ENCODE measurements at regions not wholly inside any gene's neighbourhood (a gene's known extent, or its start where the extent isn't known, plus 50 kb on each side); places are given as distances from the start of the nearest gene placed in this dataset.

- DNase-seq (ENCODE audit: low spot score) = no peak
- intact Hi-C loops (cut with DNase I) = no loop called here
These were observed 367.1 kb downstream of the CSNK1G3 start for GRCh38 chr5:123879071-123879470.

GRCh38 chr5:123876276-123876790 is 364.4 kb downstream of the CSNK1G3 start:
- DNase-seq (ENCODE audit: low spot score) = no peak

GRCh38 chr5:123875561-123876275 is 363.7 kb downstream of the CSNK1G3 start:
- intact Hi-C loops (cut with DNase I) = loop anchor here (2.0 kb wide), 1 partner anchor 61 kb away; no protein-coding TSS in a partner anchor
- DNase-seq (ENCODE audit: low spot score) = no peak

More at GRCh38 chr5:123876276-123876790, 364.4 kb downstream of the CSNK1G3 start:
- intact Hi-C loops (cut with DNase I) = no loop called here

GRCh38 chr5:123874600-123875201 is 362.7 kb downstream of the CSNK1G3 start:
- intact Hi-C loops (cut with DNase I) = loop anchor here (2.0 kb wide), 1 partner anchor 60 kb away; no protein-coding TSS in a partner anchor
- no peak for DNase-seq (ENCODE audit: low spot score)

- DNase-seq (ENCODE audit: low spot score) = no peak
- intact Hi-C loops (cut with DNase I) = loop anchor here (2.0 kb wide), 1 partner anchor 59 kb away; no protein-coding TSS in a partner anchor
These were observed 361.9 kb downstream of the CSNK1G3 start for GRCh38 chr5:123873846-123874245.

- DNase-seq (ENCODE audit: low spot score) = no peak
- intact Hi-C loops (cut with DNase I) = no loop called here
These were observed 359.4 kb downstream of the CSNK1G3 start for GRCh38 chr5:123871373-123871772.

- intact Hi-C loops (cut with DNase I) = no loop called here
- DNase-seq (ENCODE audit: low spot score) = no peak
These were observed 356.9 kb downstream of the CSNK1G3 start for GRCh38 chr5:123868881-123869280.

- intact Hi-C loops (cut with DNase I) = no loop called here
- no peak for DNase-seq (ENCODE audit: low spot score)
These were observed 356.3 kb downstream of the CSNK1G3 start for GRCh38 chr5:123868267-123868666.

- DNase-seq (ENCODE audit: low spot score) = no peak
- intact Hi-C loops (cut with DNase I) = no loop called here
These were observed 353.7 kb downstream of the CSNK1G3 start for GRCh38 chr5:123865641-123866040.

- intact Hi-C loops (cut with DNase I) = no loop called here
- no peak for DNase-seq (ENCODE audit: low spot score)
These were observed 352.6 kb downstream of the CSNK1G3 start for GRCh38 chr5:123864578-123864977.

GRCh38 chr5:123858938-123859337 is 347.0 kb downstream of the CSNK1G3 start:
- DNase-seq (ENCODE audit: low spot score) = no peak
- intact Hi-C loops (cut with DNase I) = no loop called here

GRCh38 chr5:123856766-123857165 is 344.8 kb downstream of the CSNK1G3 start:
- DNase-seq (ENCODE audit: low spot score) = no peak
- intact Hi-C loops (cut with DNase I) = no loop called here

GRCh38 chr5:123855609-123856008 is 343.6 kb downstream of the CSNK1G3 start:
- intact Hi-C loops (cut with DNase I) = no loop called here
- DNase-seq (ENCODE audit: low spot score) = no peak

GRCh38 chr5:123845356-123846100 is 333.6 kb downstream of the CSNK1G3 start:
- intact Hi-C loops (cut with DNase I) = no loop called here

GRCh38 chr5:123844873-123845272 is 332.9 kb downstream of the CSNK1G3 start:
- DNase-seq (ENCODE audit: low spot score) = no peak
- intact Hi-C loops (cut with DNase I) = no loop called here

More at GRCh38 chr5:123845356-123846100, 333.6 kb downstream of the CSNK1G3 start:
- DNase-seq (ENCODE audit: low spot score) = no peak

GRCh38 chr5:123835421-123835820 is 323.4 kb downstream of the CSNK1G3 start:
- intact Hi-C loops (cut with DNase I) = no loop called here
- no peak for DNase-seq (ENCODE audit: low spot score)

GRCh38 chr5:123830575-123830974 is 318.6 kb downstream of the CSNK1G3 start:
- intact Hi-C loops (cut with DNase I) = no loop called here
- no peak for DNase-seq (ENCODE audit: low spot score)

- intact Hi-C loops (cut with DNase I) = no loop called here
- DNase-seq (ENCODE audit: low spot score) = no peak
These were observed 315.8 kb downstream of the CSNK1G3 start for GRCh38 chr5:123827811-123828210.

- DNase-seq (ENCODE audit: low spot score) = no peak
- intact Hi-C loops (cut with DNase I) = no loop called here
These were observed 307.9 kb downstream of the CSNK1G3 start for GRCh38 chr5:123819833-123820232.

GRCh38 chr5:123819386-123819785 is 307.4 kb downstream of the CSNK1G3 start:
- intact Hi-C loops (cut with DNase I) = no loop called here
- DNase-seq (ENCODE audit: low spot score) = no peak

All from cardiac septum (tissue), 1 donor.